Brain microvascular endothelial cell (primary cell): ENCODE measurements at regions not wholly inside any gene's neighbourhood (a gene's known extent, or its start where the extent isn't known, plus 50 kb on each side); places are given as distances from the start of the nearest gene placed in this dataset.

Source experiments
- DNase-seq: peaks from one replicate; pipeline ENCODE4 v3.0.0-alpha.2; 2020
- H3K27ac ChIP-seq: fragments of 250-450 bp; sonication (Bioruptor Pico); 2 replicates; pipeline ENCODE4 v1.5.1; 2020; ENCODE audit warnings: mild to moderate bottlenecking, moderate library complexity
- H3K27me3 ChIP-seq: fragments of 250-450 bp; sonication (Bioruptor Pico); replicated peaks from 2 replicates; pipeline ENCODE4 v1.5.1; 2020; ENCODE audit warnings: mild to moderate bottlenecking
- H3K36me3 ChIP-seq: fragments of 250-450 bp; sonication (Bioruptor Pico); replicated peaks from 2 replicates; pipeline ENCODE4 v1.5.1; 2020; ENCODE audit warnings: mild to moderate bottlenecking
- H3K4me3 ChIP-seq: 2 replicates; pipeline ENCODE4 v1.5.1; 2011; ENCODE audit warnings: low read depth, mild to moderate bottlenecking, control low read depth, low read length, moderate library complexity
- CTCF ChIP-seq: IDR thresholded peaks from 2 replicates; pipeline ENCODE4 v1.5.1; 2011; ENCODE audit warnings: low read depth, mild to moderate bottlenecking, moderate library complexity, low read length, control low read depth, inconsistent platforms; ENCODE audit errors: missing control alignments
- in situ Hi-C: cut with HindIII; loops from 2 replicates; pipeline ENCODE4 v1.10.0; 2017; ENCODE audit warnings: low sequenced_read_pairs, low pct_ligation_motif_present

DNA sequence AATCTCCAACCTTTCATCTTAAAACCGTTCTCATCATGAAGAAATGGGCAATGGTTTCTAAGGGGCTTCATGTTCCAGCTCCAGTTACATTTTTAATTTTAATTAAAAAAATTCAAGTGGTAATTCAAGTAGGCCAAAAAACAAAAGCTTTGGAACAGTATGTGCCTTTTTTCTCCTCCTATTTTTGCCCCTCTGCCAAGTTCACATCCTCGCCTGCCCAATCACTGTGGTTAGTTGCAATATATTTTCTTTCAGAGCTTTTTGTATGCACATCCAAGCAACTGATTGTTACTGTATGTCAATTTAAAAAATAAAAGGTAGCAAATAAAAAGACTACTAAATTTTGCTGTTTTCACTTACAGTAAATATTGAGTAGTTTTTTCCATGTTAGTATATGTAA is 99.8 kb upstream of the B3GAT2 start:
- H3K36me3 ChIP-seq = no peaks in the 10 kb centered on the region
- no peaks in the 10 kb centered on the region for H3K27me3 ChIP-seq
- no peak overlapping the region for H3K4me3 ChIP-seq
- no peak for DNase-seq
- no peak overlapping the region for H3K27ac ChIP-seq
- TF ChIP-seq CTCF = no peak
- in situ Hi-C loops = no loop called here

GRCh38 chr6:71066153-71066552 is 109.3 kb upstream of the B3GAT2 start:
- no peak for DNase-seq
- no peak for TF ChIP-seq CTCF
- Histone ChIP-seq H3K27me3 (no peaks in the 10 kb centered on the region), H3K4me3 (no peak overlapping the region), H3K36me3 (no peaks in the 10 kb centered on the region), H3K27ac (no peak overlapping the region)
- in situ Hi-C loops = no loop called here

- Histone ChIP-seq H3K4me3 (no peak overlapping the region), H3K27me3 (no peaks in the 10 kb centered on the region), H3K36me3 (no peaks in the 10 kb centered on the region), H3K27ac (no peak overlapping the region)
- in situ Hi-C loops = no loop called here
- no peak for TF ChIP-seq CTCF
- no peak for DNase-seq
Observed at GRCh38 chr6:71067816-71068215, 111.0 kb upstream of the B3GAT2 start.

DNA sequence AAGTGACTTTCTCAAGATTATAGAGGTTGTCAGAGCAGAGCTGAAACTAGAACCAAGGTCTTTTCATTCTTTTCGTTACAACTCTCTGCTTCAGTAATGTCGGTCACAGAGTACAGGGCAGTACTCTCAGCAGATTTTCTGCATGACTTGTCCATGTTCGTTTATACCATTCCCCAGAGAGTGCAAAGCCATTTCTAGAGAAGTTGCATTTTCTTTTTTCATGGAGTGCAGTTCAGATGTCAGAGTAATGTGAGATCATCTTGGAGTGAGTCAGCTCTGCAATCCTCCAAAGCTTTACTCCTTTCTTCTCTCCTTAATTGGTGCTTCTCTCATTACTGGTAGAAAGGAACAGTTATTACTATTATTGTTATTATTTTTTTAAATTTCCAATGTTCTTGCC is 115.6 kb upstream of the B3GAT2 start:
- Histone ChIP-seq H3K27ac (no peak overlapping the region), H3K27me3 (no peaks in the 10 kb centered on the region), H3K36me3 (no peaks in the 10 kb centered on the region), H3K4me3 (no peak overlapping the region)
- DNase-seq = peak; percentile 41
- no peak for TF ChIP-seq CTCF
- in situ Hi-C loops = no loop called here

GRCh38 chr6:71077655-71078054 is 120.8 kb upstream of the B3GAT2 start:
- no peak for DNase-seq

More at GRCh38 chr6:71077655-71078054, 120.8 kb upstream of the B3GAT2 start:
- no peak for TF ChIP-seq CTCF
- H3K36me3 ChIP-seq = no peaks in the 10 kb centered on the region
- no peak overlapping the region for H3K27ac ChIP-seq
- H3K27me3 ChIP-seq = no peaks in the 10 kb centered on the region
- no peak overlapping the region for H3K4me3 ChIP-seq
- in situ Hi-C loops = no loop called here
